ENCODE measurements at regions not wholly inside any gene's neighbourhood (a gene's known extent, or its start where the extent isn't known, plus 50 kb on each side); places are given as distances from the start of the nearest gene placed in this dataset.

DNA sequence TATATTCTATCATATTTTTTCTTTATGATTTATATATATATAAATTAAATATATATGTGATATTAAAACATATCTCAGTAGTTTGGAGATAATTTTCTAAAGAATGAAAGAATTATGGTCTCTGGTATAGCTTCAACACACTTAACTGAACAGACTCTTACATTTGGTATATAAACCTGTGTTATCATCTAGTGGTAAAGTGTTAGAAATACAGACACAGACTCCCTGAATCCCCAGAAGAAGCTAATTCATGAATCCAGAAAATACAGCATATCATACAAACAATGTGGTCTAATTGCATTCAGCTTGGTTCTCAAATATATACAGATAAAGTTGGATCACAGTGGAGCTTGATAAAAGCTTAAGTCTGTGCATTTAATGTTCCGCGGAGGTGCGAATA lies 1100.4 kb downstream of the ROBO2 start:
- Histone ChIP-seq H3K9me3 (no peaks in the 10 kb centered on the region), H3K36me3 (ENCODE audit: low read depth, missing control alignments) (no peaks in the 10 kb centered on the region), H3K4me1 (no peaks in the 10 kb centered on the region), H3K27me3 (no peaks in the 10 kb centered on the region), H3K27ac (no peak overlapping the region), H3K4me3 (no peak overlapping the region)
- DNase-seq: no peak
- WGBS, 2 donors: 90 to 93% methylated on average over 3 of the region's 3 CpGs
- TF ChIP-seq CTCF (IDR thresholded peaks at IDR 0.05): no peak
- TF ChIP-seq POLR2A (IDR thresholded peaks at IDR 0.05): no peak
- intact Hi-C loops (cut with DNase I; ENCODE audit: low total_unique reads): no loop called here

GRCh38 chr3:78140866-78141265 lies 1101.0 kb downstream of the ROBO2 start:
- H3K36me3 ChIP-seq (ENCODE audit: low read depth, missing control alignments): no peaks in the 10 kb centered on the region
- TF ChIP-seq CTCF (IDR thresholded peaks at IDR 0.05) (no peak), POLR2A (IDR thresholded peaks at IDR 0.05) (no peak)
- H3K27ac ChIP-seq: no peak overlapping the region
- H3K27me3 ChIP-seq: no peaks in the 10 kb centered on the region
- DNase-seq: no peak
- no peaks in the 10 kb centered on the region for H3K4me1 ChIP-seq
- H3K4me3 ChIP-seq: no peak overlapping the region
- 71 to 81% methylated on average over 1 of the region's 1 CpG for WGBS, 2 donors
- intact Hi-C loops (cut with DNase I; ENCODE audit: low total_unique reads): no loop called here
- H3K9me3 ChIP-seq: no peaks in the 10 kb centered on the region

- no peaks in the 10 kb centered on the region for H3K27me3 ChIP-seq
- H3K4me1 ChIP-seq: no peaks in the 10 kb centered on the region
- no peak overlapping the region for H3K27ac ChIP-seq
- no peaks in the 10 kb centered on the region for H3K36me3 ChIP-seq (ENCODE audit: low read depth, missing control alignments)
- H3K4me3 ChIP-seq: no peak overlapping the region
- WGBS, 2 donors: 90 to 93% methylated on average over 3 of the region's 3 CpGs
- no peak for DNase-seq
- TF ChIP-seq CTCF (IDR thresholded peaks at IDR 0.05): no peak
- no peak for TF ChIP-seq POLR2A (IDR thresholded peaks at IDR 0.05)
- no peaks in the 10 kb centered on the region for H3K9me3 ChIP-seq
- intact Hi-C loops (cut with DNase I; ENCODE audit: low total_unique reads): no loop called here
Observed at GRCh38 chr3:78141269-78141668, 1101.4 kb downstream of the ROBO2 start.

- Histone ChIP-seq H3K4me3 (no peak overlapping the region), H3K27me3 (no peaks in the 10 kb centered on the region), H3K4me1 (no peaks in the 10 kb centered on the region), H3K36me3 (ENCODE audit: low read depth, missing control alignments) (no peaks in the 10 kb centered on the region), H3K9me3 (no peaks in the 10 kb centered on the region), H3K27ac (no peak overlapping the region)
- no peak for DNase-seq
- TF ChIP-seq POLR2A (IDR thresholded peaks at IDR 0.05) (no peak), CTCF (IDR thresholded peaks at IDR 0.05) (no peak)
- WGBS, 2 donors: 84 to 95% methylated on average over 1 of the region's 1 CpG
- intact Hi-C loops (cut with DNase I; ENCODE audit: low total_unique reads): no loop called here
Observed at GRCh38 chr3:78143000-78143399, 1103.1 kb downstream of the ROBO2 start.

GRCh38 chr3:78148986-78149717 lies 1109.3 kb downstream of the ROBO2 start:
- no peak for DNase-seq
- Histone ChIP-seq H3K36me3 (ENCODE audit: low read depth, missing control alignments) (no peaks in the 10 kb centered on the region), H3K27ac (no peak overlapping the region), H3K9me3 (no peaks in the 10 kb centered on the region), H3K4me1 (no peaks in the 10 kb centered on the region), H3K4me3 (no peak overlapping the region), H3K27me3 (no peaks in the 10 kb centered on the region)
- 88% methylated on average over 2 of the region's 2 CpGs for WGBS, 2 donors
- intact Hi-C loops (cut with DNase I; ENCODE audit: low total_unique reads): no loop called here
- no peak for TF ChIP-seq CTCF (IDR thresholded peaks at IDR 0.05)

Data from testis (tissue), 2 donors.